Activated CD8-positive, alpha-beta memory T cell treated with anti-CD3 and anti-CD28 coated beads, Interleukin-2, amount 50 U/mL, for 24 hours (primary cell): ENCODE measurements at regions not wholly inside any gene's neighbourhood (a gene's known extent, or its start where the extent isn't known, plus 50 kb on each side); places are given as distances from the start of the nearest gene placed in this dataset.

Experiments used
- DNase-seq: peaks from one replicate; pipeline ENCODE4 v3.0.0-alpha.2; 2020; ENCODE audit errors: extremely low read depth

DNA sequence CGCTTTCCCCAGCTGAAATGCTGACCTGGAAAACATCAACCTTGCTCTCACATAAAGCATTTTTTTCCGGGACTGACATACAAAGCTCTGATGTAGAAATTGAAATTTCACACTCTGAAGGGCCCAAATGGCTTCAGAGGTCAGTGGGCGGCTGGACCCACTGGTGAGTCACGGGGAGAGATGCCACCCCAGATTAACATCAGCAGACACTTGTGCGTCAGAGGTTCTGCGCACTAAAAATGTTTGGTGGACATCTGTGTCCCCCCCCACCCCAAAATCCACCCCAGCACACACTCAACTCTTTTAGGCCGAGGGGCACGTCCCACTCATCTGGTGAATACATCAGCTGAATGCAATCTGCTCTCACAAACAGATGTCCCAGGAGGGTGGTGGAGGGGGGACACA, 208.9 kb downstream of the ASB1 start:
- DNase-seq, result no peak

DNA sequence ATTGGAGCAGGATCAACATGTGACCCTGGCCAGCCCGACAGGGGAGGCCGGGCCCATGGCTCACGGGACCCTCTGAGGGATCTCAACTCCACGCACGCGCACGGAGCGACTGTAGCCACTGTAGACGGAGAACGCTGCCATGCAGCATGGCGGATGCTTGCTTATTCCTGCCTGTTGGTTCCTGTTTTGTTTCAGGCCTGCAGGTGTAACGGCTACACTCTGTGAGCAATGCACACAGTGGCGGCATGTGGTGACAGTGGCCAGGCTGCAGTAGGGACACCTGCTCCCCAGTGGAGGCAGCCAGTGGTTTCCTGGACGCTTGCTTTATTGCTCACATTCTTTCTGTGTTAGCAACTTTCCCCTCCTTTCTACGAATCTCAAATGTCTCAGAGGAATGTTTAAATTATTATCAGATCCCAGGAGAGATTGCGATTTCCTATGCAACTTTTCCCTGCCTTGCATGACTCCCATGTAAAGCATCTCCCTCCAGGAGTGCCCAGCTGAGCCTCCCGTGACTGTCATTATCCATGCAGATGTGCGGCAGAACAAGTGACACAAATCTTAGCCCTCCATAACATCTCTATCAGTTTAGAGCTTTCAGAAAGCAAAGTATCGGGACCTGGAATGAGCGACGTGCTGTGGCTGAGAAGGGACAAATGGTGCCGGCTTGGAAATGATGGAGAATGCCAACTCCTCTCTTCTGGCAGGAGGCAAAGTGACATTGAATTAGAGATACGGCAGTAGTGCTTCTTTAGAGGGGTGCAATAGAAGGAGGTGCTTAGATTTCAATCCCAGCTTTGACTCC, 209.7 kb downstream of the ASB1 start:
- DNase-seq, result no peak

DNA sequence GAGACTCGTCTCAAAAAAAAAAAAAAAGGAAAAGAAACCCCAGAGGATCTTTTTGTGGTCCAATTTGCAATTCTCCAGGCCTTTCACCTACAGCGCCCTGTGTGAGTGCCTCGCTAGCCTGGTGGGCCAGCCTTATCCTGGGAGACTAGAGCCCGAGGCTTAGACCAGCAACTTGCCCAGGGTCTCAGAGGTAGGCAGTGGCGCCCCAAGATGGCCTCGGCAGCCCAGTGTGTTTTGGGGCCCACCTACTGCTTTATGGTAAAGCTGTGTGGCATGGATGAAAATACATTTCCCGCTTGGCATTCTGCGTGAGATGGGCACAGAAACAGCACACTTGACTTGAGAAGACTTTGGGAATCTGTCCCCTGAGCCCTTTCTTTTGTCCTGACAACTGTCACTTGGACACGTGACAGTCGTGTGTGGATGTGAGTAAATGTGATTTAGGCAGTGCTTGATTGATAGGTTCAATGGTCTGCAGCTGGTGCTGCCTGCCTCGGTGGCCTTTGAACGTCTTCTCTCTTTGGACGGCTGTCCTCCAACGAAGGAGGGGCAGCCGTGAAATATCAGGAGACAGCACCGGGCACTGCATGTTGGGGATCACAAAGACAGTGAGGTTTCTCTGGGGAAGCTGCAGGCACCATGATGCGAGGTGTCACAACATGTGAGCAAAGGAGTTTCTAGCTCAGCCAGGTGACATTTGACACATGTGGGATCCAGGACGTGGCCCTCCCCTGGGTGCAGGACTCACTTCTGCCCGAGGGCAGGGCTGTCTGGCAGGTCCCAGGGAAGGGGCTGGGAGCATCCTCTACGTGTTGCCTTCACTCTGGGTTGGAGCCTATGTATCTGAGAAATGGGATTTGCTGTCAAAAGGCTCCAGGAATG, 209.5 kb upstream of the TWIST2 start:
- no peak for DNase-seq

DNA sequence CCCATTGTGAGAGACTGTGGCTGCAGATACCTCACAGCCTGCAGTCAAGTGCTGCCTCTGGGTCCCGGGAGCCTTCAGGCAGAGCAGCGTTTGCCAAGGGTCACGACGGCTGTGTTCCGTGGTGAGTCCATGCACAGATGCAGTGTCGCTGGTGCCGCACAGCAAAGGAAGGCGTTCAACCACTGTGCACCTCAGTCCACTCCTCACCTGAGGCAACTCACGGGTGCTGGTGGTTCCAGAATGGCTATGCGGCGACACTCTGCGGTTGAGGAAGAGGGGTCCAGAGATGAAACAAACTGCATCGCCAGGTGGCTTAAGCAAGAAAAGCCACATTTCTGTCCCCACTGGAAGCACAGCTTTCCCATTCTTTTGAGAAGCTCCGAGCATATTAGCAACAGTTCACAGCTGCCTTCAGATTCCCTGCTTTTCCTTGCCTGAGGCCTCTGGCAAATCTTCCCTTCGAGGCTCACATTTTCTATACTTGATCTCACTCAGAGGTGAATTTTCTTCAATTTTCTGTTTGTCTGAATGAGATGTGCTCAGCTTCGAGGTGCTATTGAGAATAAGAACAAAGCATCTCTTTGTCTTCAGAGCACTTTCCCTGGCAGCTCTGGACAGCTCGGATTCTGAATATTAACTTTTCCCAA, 208.8 kb upstream of the TWIST2 start:
- DNase-seq, result no peak

DNA sequence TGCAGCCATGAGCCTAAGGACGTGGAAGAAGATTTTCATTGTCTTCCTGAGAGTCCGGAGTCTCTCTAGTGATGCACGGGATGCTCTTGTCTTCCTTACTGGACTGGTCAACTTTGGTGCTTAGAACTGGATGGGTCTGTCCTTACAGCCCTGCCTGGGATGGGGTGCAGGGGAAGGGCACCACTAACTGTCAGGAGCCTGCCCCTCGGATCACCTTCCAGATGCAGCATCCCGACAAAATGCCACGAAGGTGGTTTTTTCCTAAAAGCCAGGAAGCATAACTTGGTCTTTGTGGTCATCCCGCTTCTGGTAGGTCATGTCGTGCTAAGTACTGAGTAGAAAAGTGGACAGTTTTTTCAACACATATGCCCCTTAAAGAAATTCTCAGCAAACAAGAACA, 207.4 kb upstream of the TWIST2 start:
- DNase-seq, result no peak

DNA sequence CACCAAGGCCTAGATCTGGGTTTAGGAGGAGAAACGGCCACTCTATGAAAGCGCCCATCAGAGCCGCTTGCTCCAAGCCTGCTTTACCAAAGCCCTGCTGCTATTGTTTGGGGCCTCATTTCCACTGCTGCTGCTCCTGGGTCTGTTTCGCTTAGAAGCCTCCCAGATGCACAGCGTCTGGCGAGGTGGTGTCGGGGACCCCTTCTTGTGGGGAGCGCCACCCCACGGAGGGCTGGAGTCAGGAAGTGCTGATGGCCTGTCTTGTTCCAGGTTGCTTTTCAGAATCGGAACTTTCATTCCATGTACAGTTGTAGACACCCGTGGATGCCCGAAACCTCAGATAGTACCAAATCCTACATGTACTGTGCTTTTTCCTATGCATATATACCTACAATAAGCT, 204.9 kb upstream of the TWIST2 start:
- no peak for DNase-seq

DNA sequence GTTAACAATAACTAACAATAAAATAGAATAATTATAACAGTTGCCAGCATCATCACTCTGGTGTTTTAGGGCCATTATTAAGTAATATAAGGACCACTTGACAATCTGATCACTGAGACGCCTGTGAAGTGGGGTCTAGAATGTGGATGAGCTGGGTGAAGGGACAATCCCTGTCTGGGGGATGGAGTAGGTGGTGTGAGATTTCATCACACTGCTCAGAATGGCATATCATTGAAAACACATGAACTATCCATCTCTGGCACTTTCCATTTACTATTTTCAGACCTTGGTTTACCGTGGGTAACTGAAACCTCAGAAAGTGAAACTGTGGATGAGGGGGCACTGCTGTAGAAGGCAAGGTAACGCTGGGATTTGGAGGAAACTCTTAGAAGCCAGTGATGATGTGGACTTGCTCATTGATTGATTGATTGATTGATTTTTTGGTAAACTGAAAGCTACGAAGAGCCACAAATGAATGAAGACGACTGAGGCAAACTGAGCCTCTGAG, 204.4 kb upstream of the TWIST2 start:
- DNase-seq, result no peak

DNA sequence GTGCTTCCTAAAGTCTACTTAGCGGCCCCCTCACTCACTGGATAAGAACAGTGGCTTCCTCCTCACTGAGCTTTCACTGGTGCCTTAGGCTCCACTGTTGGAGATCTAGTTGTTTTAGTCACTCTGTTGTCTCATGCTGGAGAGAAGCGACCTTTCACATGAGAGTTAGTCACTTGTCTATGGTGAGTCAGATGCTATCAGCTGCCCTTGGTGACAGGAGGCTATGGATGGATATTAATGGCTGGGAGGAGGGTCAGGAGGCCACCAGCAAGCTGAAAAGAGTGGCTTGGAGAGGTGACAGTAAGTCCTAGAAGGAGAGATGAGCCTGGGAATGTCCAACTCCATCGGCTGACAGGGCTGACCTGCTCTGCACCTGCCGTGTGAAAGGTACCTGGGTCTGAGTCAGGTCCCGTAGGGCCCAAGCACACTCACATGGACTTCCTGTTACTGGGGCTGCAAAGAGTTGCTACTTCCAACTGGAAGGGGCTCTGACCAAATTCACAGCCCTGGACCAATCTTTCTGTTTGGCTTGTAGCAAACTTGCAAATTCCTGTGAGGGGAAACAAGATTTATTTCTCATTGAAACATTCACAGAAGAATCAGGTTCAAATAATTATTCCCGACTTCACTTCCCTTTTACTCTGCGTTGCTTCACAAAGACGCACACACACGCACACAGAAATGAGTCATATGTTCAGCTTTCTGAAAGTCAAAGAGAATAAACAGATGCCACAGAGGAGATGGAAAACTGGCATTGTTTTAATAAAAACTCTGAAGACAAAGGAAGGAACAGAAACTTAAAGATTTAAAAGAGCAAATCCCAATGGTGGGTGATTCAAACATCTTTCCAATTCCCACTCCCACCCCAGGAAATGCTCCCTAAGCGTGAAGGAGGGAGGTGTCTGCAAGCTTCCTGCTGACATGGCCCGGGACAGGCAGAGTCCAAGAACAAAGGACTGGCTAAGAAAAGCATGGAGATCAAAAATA, 203.5 kb upstream of the TWIST2 start:
- no peak for DNase-seq

DNA sequence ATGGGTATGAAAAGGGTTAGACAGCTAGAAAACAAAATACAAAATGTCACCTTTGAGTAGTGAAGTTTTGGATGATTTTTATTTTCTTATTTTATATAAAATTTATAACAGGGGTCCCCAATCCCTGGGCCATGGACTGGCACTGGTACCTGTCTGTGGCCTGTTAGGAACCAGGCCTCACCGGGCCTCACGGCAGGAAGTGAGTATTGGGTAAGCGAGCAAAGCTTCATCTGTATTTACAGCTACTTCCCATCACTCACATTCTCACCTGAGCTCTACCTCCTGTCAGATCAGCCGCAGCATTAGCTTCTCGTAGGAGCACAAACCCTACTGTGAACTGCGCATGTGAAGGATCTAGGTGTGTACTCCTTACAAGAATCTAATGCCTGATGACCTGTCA, 202.8 kb upstream of the TWIST2 start:
- DNase-seq, result no peak

DNA sequence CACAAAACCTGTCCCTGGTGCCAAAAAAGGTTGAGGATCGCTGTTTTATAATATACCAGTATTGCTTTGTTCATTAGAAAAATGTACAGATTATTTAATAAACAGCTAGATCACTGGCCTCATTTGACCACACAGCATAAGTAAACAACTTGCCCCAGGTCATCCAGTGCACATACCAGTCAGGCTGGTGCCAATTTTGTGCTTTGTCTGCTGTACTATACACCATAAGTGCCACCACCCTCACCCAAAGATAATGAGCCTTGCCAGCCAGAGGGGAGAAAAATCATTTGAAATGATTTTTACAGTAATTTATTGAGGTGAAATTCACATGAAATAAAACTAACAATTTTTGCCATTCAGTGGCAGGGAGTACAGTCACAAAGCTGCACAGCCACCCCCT, 202.2 kb upstream of the TWIST2 start:
- DNase-seq, result no peak

DNA sequence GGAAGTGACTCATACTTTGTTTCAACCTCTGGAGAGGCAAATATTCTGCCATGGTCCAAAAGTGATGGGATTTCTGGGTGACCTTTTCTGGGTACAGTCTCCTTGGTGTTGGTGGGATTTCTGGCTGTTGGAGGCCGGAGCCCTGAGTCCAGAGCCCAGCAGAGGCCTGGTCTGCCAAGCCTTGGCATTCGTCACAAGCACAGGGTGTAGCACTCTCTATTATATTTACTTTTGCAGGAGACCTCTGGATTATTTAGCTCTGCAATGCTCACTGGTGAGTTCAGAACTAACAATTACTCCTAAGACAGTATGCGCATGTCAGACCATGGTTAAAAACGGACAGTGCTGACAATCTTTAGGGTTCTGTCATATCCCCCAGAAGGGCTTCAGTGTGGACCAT, 201.6 kb upstream of the TWIST2 start:
- DNase-seq, result no peak

DNA sequence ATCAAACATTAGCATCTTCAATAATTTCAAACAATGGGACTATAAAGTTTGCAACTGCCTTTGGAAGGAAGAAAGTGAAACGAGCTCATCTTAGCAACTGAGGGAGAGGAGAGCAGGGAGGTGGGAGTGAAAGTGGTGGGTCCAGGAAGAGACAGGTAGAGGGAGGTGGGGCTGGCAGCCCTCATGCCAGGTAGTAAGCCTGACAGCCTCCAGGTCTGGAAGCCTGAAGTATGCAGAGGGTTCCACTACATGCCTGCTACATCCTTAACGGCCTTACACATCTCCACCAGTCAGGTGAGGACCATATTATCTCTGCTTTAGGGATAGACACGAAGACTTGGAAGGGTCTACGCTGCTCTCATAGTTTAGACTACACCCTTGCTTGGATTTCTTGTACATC, 201.1 kb upstream of the TWIST2 start:
- no peak for DNase-seq

DNA sequence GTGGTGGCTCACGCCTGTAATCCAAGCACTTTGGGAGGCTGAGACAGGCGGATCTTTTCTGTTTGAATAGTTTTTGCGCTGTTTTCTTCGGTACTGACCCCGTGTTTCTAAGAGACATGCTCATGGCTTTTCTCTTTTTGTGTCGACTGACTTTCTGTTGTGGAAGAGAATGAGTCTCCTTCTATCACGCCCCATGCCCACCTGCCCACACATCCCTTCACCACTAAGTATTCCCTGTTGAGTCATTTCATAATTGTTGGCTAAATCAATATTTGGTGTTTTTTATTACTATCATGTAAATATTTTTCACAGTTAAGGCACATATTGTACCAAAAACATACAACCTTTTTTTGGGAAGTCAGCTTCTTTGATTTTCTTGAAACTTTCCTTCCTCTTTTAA, 198.8 kb upstream of the TWIST2 start:
- no peak for DNase-seq

DNA sequence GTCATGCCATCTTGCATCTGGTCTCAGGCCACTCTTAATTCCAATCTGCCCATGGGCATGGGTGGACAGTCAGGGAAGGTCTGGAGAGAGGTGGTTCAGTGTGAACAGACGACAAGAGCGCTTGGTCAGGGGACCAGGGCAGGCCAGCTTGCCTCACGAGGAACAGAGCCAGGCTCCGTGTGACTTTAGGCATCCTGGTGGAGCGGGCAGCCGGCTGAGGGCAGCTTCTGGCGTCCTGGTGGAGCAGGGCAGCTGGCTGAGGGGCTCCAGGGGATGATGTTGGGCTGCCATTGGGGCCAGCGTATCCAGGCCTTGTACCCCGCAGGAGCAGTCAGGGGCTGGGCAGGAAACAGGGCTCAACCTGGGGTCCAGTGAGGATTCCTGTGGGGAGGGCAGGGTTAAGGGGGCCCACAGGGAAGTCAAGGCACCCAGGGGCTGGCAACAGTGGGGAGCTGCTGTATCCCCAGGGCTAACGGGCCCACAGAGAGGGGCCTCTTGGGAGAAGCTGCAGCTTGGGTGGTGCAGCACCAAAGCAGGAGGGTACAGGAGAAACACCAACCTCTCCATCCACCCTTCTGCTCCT, 197.9 kb upstream of the TWIST2 start:
- DNase-seq, result no peak

DNA sequence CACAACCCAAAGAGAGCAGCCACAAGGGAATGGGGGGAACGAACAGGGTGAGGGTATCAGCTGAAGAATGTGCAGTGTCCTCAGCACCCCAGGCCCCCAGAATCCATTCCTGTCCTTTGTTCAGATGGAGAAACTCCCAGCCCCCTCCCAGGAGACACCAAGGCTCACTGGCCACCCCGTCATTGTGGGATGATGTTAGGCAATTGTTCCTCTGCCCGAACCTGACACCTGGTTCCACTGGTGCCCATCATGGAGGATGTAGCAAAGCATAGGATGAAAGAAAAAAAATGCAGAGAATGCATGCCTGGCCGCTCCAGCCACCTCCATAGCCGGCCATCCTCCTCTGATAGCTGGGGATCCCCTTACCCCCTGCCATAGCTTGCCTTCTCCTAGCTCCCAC, 197.3 kb upstream of the TWIST2 start:
- DNase-seq, result no peak

DNA sequence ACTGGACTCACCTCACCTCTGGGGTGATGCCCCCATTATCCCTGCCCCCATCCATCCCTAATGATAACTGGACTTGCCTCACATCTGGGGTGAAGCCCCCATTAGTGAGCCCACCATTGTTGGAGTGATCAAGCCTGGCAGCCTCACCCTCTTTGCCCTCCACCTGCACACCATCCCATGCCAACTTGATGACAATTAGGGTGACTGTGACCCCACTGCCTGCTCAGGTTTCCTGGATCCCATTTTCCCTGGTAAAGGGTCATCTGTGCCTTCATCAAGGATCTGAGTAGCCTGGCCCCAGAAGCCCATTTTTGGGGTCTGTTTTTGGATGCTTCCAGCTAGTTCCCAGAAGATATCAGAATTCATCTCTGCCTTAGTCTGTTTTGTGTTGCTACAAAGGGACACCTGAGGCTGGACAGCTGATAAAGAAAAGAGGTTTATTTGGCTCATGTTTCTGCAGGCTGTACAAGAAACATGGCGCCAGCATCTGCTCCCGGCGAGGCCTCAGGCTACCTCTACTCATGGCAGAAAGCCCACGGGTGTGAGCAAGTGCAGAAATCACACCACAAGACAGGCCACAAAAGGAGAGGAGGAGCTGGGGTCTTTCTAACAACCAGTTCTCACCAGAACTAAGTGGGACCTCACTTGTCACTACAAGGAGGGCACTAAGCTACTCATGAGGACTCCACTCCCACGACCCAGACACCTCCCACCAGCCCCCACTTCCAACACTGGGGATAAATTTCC, 196.4 kb upstream of the TWIST2 start:
- DNase-seq, result no peak

DNA sequence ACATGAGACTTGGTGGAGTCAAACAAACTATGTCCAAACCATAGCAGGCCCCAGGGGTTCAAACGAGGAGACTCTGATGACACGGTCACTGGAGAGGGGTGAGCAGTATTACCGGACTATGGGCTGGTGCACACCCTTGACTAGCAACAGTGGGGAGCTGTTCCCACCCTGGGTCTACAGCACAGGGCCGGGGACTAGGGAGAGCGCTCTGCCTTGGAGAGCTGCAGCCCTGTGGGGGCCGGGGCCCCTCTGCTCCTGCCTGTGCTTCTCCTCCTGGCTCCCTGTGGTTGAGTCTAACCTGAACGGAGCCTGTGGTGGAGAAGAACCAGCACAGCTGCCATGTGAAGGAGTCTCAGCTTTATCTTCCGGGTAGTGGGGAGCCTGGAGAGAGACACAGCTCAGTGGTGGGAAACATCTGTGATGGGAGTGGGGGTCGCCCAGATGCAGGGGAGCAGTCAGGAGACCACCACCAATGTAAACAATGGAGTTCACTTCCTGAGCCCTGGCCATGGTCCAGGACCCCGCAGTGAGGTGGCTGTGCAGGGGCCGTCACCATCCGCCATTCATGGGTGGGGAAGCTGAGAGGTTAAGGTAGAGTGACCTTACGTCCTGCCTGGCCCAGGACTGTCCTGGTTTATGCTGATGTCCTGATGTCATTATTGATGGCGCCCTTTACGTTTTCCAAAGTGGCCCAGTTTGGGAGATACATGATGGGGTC, 195.7 kb upstream of the TWIST2 start:
- no peak for DNase-seq

DNA sequence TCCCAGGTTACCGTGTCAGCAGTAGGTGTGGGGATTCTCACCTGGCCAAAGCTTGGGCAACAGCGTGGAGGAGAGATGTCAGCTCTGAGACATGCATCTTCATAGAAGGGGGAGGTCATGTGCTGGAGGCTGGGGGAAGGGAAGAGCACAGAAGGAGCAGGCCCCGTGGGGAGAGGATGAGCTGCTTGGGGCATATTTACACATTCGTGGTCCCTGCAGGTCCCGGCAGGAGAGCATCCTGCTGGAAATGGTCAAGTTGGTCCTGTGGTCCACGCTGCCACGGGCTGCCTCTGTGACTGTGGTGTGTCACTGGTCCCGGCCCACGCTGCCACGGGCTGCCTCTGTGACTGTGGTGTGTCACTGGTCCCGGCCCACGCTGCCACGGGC, 195.1 kb upstream of the TWIST2 start:
- no peak for DNase-seq

DNA sequence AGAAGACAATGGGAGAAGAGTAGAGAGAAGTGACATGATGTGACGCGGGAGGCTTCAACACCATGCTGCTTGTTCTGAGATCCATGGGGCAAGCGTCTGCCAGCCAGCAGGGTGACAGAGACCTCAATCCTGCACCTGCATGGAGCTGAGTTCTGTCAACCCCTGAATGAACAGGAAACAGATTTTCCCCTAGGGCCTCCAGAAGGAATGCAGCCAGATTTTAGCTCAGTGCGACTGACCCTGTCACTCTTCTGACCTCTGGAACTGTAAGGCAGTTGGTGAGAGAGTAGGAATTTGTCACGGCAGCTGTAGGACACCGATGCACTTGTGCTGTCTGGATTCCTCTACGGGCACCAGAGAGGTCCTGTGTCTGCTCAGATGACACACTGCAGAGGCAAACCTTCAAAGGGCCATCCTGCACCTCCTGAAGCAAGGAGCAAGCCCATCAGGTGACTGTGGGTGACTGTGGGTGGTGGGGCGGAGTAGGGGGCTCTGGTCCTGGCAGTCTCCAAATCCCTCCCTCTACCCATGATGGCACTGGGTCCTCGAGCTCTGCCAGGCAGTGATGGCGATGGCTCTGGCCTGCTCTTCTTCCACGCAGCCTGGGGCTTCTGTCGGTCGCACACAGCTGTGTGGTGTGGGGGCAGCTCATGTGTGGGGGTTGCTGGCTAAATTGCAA, 194.3 kb upstream of the TWIST2 start:
- no peak for DNase-seq
